CD14-positive monocyte (primary cell): ENCODE measurements at regions not wholly inside any gene's neighbourhood (a gene's known extent, or its start where the extent isn't known, plus 50 kb on each side); places are given as distances from the start of the nearest gene placed in this dataset.
A peak's percentile ranks its signal among the peaks of the same experiment; 100 is the strongest.

Experiments used
- DNase-seq, 3 donors: peaks; one replicate each; pipeline ENCODE4 v3.0.0-alpha.2; 2011 to 2022
- H2AFZ ChIP-seq: 2 replicates; pipeline ENCODE4 v1.6.0; 2012; ENCODE audit warnings: mild to moderate bottlenecking, low read depth, low read length, inconsistent platforms; ENCODE audit not compliant: insufficient read depth, poor library complexity, severe bottlenecking
- H3K27ac ChIP-seq, 2 donors: 1 replicate in 1 of 2; 2 replicates in 1 of 2; pipeline ENCODE4 v1.5.1; 2012 to 2013; ENCODE audit warnings: low read length in 2 of 2, control low read depth in 1 of 2, inconsistent platforms in 1 of 2, low read depth in 1 of 2, mild to moderate bottlenecking in 1 of 2
- H3K27me3 ChIP-seq, 2 donors: one replicate each; pipeline versions ENCODE4 v1.6.0 to v1.6.1; 2011 to 2013; ENCODE audit warnings: low read length in 2 of 2; ENCODE audit not compliant: control insufficient read depth in 2 of 2, insufficient read depth in 2 of 2
- H3K36me3 ChIP-seq, 2 donors: replicated peaks in 1 of 2; 1 replicate in 1 of 2; 2 replicates in 1 of 2; pipeline versions ENCODE4 v1.5.1 to v1.6.1; 2012 to 2013; ENCODE audit warnings: low read length in 2 of 2, control low read depth in 1 of 2, inconsistent platforms in 1 of 2, mild to moderate bottlenecking in 1 of 2; ENCODE audit not compliant: insufficient read depth in 2 of 2, control insufficient read depth in 1 of 2
- H3K4me1 ChIP-seq, 2 donors: 1 replicate in 1 of 2; 2 replicates in 1 of 2; pipeline versions ENCODE4 v1.5.1 to v1.6.1; 2012 to 2013; ENCODE audit warnings: low read length in 2 of 2, control low read depth in 1 of 2, inconsistent platforms in 1 of 2, mild to moderate bottlenecking in 1 of 2, moderate library complexity in 1 of 2; ENCODE audit not compliant: insufficient read depth in 2 of 2, control insufficient read depth in 1 of 2
- H3K4me2 ChIP-seq: replicated peaks from 2 replicates; pipeline ENCODE3; 2012; ENCODE audit warnings: low read length, moderate library complexity, mild to moderate bottlenecking; ENCODE audit not compliant: poor library complexity, severe bottlenecking; ENCODE audit errors: extremely low read depth
- H3K4me3 ChIP-seq, 3 experiments: fragments of 200-600 bp in 1 of 3; sonication (generic) in 1 of 3; replicated peaks in 1 of 3; 1 replicate in 2 of 3; 2 replicates in 1 of 3; pipeline ENCODE4 v1.5.1; 2011 to 2013; ENCODE audit warnings: low read length in 3 of 3, mild to moderate bottlenecking in 3 of 3, control low read depth in 2 of 3, low read depth in 2 of 3, inconsistent platforms in 1 of 3, moderate library complexity in 1 of 3
- H3K79me2 ChIP-seq: 2 replicates; pipeline ENCODE4 v1.6.0; 2012; ENCODE audit warnings: mild to moderate bottlenecking, control low read depth, inconsistent platforms, low read length, moderate library complexity; ENCODE audit not compliant: insufficient read depth
- H3K9ac ChIP-seq: 2 replicates; pipeline ENCODE4 v1.6.0; 2017; ENCODE audit warnings: low read length, mild to moderate bottlenecking; ENCODE audit not compliant: insufficient read depth, poor library complexity, severe bottlenecking
- H3K9me3 ChIP-seq, 2 donors: replicated peaks in 1 of 2; 1 replicate in 1 of 2; 2 replicates in 1 of 2; pipeline versions ENCODE4 v1.5.1 to v1.6.1; 2012 to 2013; ENCODE audit warnings: low read length in 2 of 2, control low read depth in 1 of 2; ENCODE audit not compliant: control insufficient read depth in 1 of 2, insufficient read depth in 1 of 2
- H4K20me1 ChIP-seq: 2 replicates; pipeline ENCODE4 v1.6.0; 2012; ENCODE audit warnings: mild to moderate bottlenecking, low read length, control low read depth, moderate library complexity; ENCODE audit not compliant: insufficient read depth
- H3K27ac Mint-ChIP-seq, 7 donors: one replicate each; pipeline ENCODE4 v1.8.0; 2020; ENCODE audit warnings: mild to moderate bottlenecking in 7 of 7, mixed read lengths in 7 of 7, moderate library complexity in 6 of 7, inconsistent platforms in 2 of 7
- H3K27me3 Mint-ChIP-seq, 3 donors: one replicate each; pipeline ENCODE4 v1.8.0; 2021 to 2022; ENCODE audit warnings: low read depth in 3 of 3, mild to moderate bottlenecking in 3 of 3, mixed read lengths in 3 of 3, moderate library complexity in 3 of 3, inconsistent platforms in 1 of 3
- H3K36me3 Mint-ChIP-seq, 2 donors: one replicate each; pipeline ENCODE4 v1.8.0; 2020; ENCODE audit warnings: mixed read lengths in 2 of 2, inconsistent platforms in 1 of 2, mild to moderate bottlenecking in 1 of 2
- H3K4me1 Mint-ChIP-seq: one replicate; pipeline ENCODE4 v1.8.0; 2020; ENCODE audit warnings: mild to moderate bottlenecking, mixed read lengths
- H3K4me3 Mint-ChIP-seq, 2 donors: one replicate each; pipeline ENCODE4 v1.8.0; 2020; ENCODE audit warnings: mild to moderate bottlenecking in 2 of 2, mixed read lengths in 2 of 2, moderate library complexity in 1 of 2
- H3K9me3 Mint-ChIP-seq, 7 donors: one replicate each; pipeline ENCODE4 v1.8.0; 2020 to 2022; ENCODE audit warnings: mixed read lengths in 7 of 7, mild to moderate bottlenecking in 6 of 7, moderate library complexity in 6 of 7, inconsistent platforms in 2 of 7
- CTCF ChIP-seq: fragments of 200-600 bp; IDR thresholded peaks from one replicate; pipeline ENCODE4 v1.8.0; 2022; ENCODE audit warnings: antibody characterized with exemption, mild to moderate bottlenecking
- WGBS: methylation state at CpG from one replicate; pipeline ENCODE4 v1.1.5; 2013; ENCODE audit warnings: missing lambda C conversion rate; ENCODE audit not compliant: insufficient coverage; 5-methylcytosine and 5-hydroxymethylcytosine counted together
- intact Hi-C, 2 donors: fragments of 100-400 bp; cut with micrococcal nuclease; formaldehyde crosslinking; loops; one replicate each; pipeline versions ENCODE4 v1.15.0 to v1.15.1; 2023

GRCh38 chr15:26024241-26024640, 161.1 kb upstream of the ATP10A start:
- H3K4me2 ChIP-seq = no peak overlapping the region
- H3K9me3 ChIP-seq = no peaks in the 10 kb centered on the region
- no peak for TF ChIP-seq CTCF
- H3K27ac ChIP-seq = no peak overlapping the region
- no peak for DNase-seq
- peaks cover 0 to 5% (median 0%) of the 10 kb centered on the region in 3 donors for H3K27me3 Mint-ChIP-seq
- H3K9ac ChIP-seq = no peak overlapping the region
- H3K27me3 ChIP-seq = no peaks in the 10 kb centered on the region
- peaks cover 0 to 15% (median 2%) of the 10 kb centered on the region in 7 donors for H3K9me3 Mint-ChIP-seq
- no peak overlapping the region for H3K4me3 ChIP-seq
- H3K4me1 ChIP-seq = no peaks in the 10 kb centered on the region
- no peak overlapping the region for H2AFZ ChIP-seq
- intact Hi-C loops = no loop called here
- no peaks in the 10 kb centered on the region for H3K36me3 Mint-ChIP-seq
- no peaks in the 10 kb centered on the region for H3K4me1 Mint-ChIP-seq
- H4K20me1 ChIP-seq = no peaks in the 10 kb centered on the region
- 96% methylated on average over 3 of the region's 4 CpGs for WGBS
- no peak overlapping the region for H3K4me3 Mint-ChIP-seq
- peak overlapping the region in 1 of 7 donors; percentile 56 for H3K27ac Mint-ChIP-seq
- no peaks in the 10 kb centered on the region for H3K36me3 ChIP-seq
- H3K79me2 ChIP-seq = no peaks in the 10 kb centered on the region

GRCh38 chr15:26023691-26024090, 160.6 kb upstream of the ATP10A start:
- no peaks in the 10 kb centered on the region for H3K4me1 ChIP-seq
- no peaks in the 10 kb centered on the region for H4K20me1 ChIP-seq
- no peak for TF ChIP-seq CTCF
- Mint-ChIP-seq H3K4me1 (no peaks in the 10 kb centered on the region), H3K4me3 (no peak overlapping the region), H3K9me3 (peaks cover 0 to 14% (median 2%) of the 10 kb centered on the region in 7 donors), H3K36me3 (no peaks in the 10 kb centered on the region), H3K27ac (no peak overlapping the region), H3K27me3 (peaks cover 0 to 5% (median 0%) of the 10 kb centered on the region in 3 donors)
- WGBS = 100% methylated on average over 1 of the region's 5 CpGs
- no peaks in the 10 kb centered on the region for H3K79me2 ChIP-seq
- intact Hi-C loops = no loop called here
- no peak overlapping the region for H3K27ac ChIP-seq
- H3K9me3 ChIP-seq = peaks cover 0 to 3% of the 10 kb centered on the region in 2 donors
- no peak overlapping the region for H3K4me2 ChIP-seq
- H3K27me3 ChIP-seq = no peaks in the 10 kb centered on the region
- no peak for DNase-seq
- no peak overlapping the region for H3K4me3 ChIP-seq
- H3K9ac ChIP-seq = no peak overlapping the region
- no peaks in the 10 kb centered on the region for H3K36me3 ChIP-seq
- H2AFZ ChIP-seq = no peak overlapping the region
